ENCODE measurements at regions not wholly inside any gene's neighbourhood (a gene's known extent, or its start where the extent isn't known, plus 50 kb on each side); places are given as distances from the start of the nearest gene placed in this dataset.

GRCh38 chr9:3045153-3045552, 201.3 kb upstream of the PUM3 start:
- no peaks in the 10 kb centered on the region for H3K79me1 ChIP-seq (ENCODE audit: insufficient read depth, low read depth, low read length, poor library complexity, severe bottlenecking)
- H3K4ac ChIP-seq (ENCODE audit: low read depth, low read length) = no peak overlapping the region
- H3K4me1 Mint-ChIP-seq = peaks cover 0 to 2% of the 10 kb centered on the region in 2 experiments; a peak in 1 of 4 replicates
- TF ChIP-seq CTCF (conservative IDR thresholded peaks at IDR 0.05) = no peak
- H3K56ac ChIP-seq (ENCODE audit: insufficient read length, low read depth, low read length) = no peak overlapping the region
- no peak overlapping the region for H2AK5ac ChIP-seq (ENCODE audit: insufficient read length, low read length)
- no peak overlapping the region for H3K4me2 ChIP-seq (ENCODE audit: insufficient read depth, insufficient read length, low read length)
- DNase-seq = no peak
- H2BK15ac ChIP-seq (ENCODE audit: low read depth, low read length) = no peak overlapping the region
- no peak overlapping the region for H3K27ac ChIP-seq (ENCODE audit: insufficient read length, low read depth, low read length)
- H3K9me3 Mint-ChIP-seq = no peaks in the 10 kb centered on the region; a peak in 1 of 5 replicates
- H4K8ac ChIP-seq (replicated peaks; ENCODE audit: insufficient read length, low read depth, low read length) = no peak overlapping the region
- no peaks in the 10 kb centered on the region for H3K9me3 ChIP-seq (ENCODE audit: control insufficient read depth, low read depth, low read length)
- no peak overlapping the region for H3K27ac Mint-ChIP-seq
- no peak overlapping the region for H2BK5ac ChIP-seq (ENCODE audit: insufficient read length, low read length)
- no peaks in the 10 kb centered on the region for H3K23me2 ChIP-seq (ENCODE audit: insufficient read length, low read depth, low read length, poor library complexity, severe bottlenecking)
- WGBS (ENCODE audit: extremely low coverage, insufficient read length, low lambda C conversion rate) = no CpG with 5 or more reads among the region's 1 CpG
- H3K36me3 Mint-ChIP-seq (ENCODE audit: insufficient read depth in 1 of 3, low read depth in 3 of 3) = no peaks in the 10 kb centered on the region
- H3K27me3 ChIP-seq (ENCODE audit: insufficient read depth, low read length) = no peaks in the 10 kb centered on the region
- H2AFZ ChIP-seq (ENCODE audit: low read length) = no peak overlapping the region
- H3K27me3 Mint-ChIP-seq (ENCODE audit: low read depth) = no peaks in the 10 kb centered on the region
- H3T11ph ChIP-seq (ENCODE audit: low read length) = no peak overlapping the region
- H2BK20ac ChIP-seq (ENCODE audit: low read depth, low read length, poor library complexity, severe bottlenecking) = no peak overlapping the region
- H4K5ac ChIP-seq (ENCODE audit: insufficient read length, low read depth, low read length) = no peak overlapping the region
- no peak overlapping the region for H4K91ac ChIP-seq (ENCODE audit: insufficient read length, low read depth, low read length)
- no peaks in the 10 kb centered on the region for H3K79me2 ChIP-seq (ENCODE audit: insufficient read depth, low read length)
- H3K4me1 ChIP-seq (ENCODE audit: insufficient read depth, low read length) = no peaks in the 10 kb centered on the region
- H3K14ac ChIP-seq (ENCODE audit: insufficient read depth, low read length) = no peak overlapping the region
- H2BK120ac ChIP-seq (ENCODE audit: low read depth, low read length, poor library complexity, severe bottlenecking) = no peak overlapping the region
- H3K9ac ChIP-seq (ENCODE audit: extremely low read depth, insufficient read length, low read length) = no peak overlapping the region
- H3K4me3 Mint-ChIP-seq = no peak overlapping the region
- no peaks in the 10 kb centered on the region for H4K20me1 ChIP-seq (ENCODE audit: control insufficient read depth, insufficient read depth, insufficient read length)
- H3K18ac ChIP-seq (ENCODE audit: insufficient read length, low read depth, low read length) = no peak overlapping the region
- H3K23ac ChIP-seq (ENCODE audit: insufficient read length, low read depth, low read length) = no peak overlapping the region
- H2BK12ac ChIP-seq (ENCODE audit: insufficient read length, low read depth, low read length) = no peak overlapping the region
